Ishikawa (cell line): ENCODE measurements at regions not wholly inside any gene's neighbourhood (a gene's known extent, or its start where the extent isn't known, plus 50 kb on each side); places are given as distances from the start of the nearest gene placed in this dataset.

Experiments used
- CREB1 ChIP-seq: IDR thresholded peaks from 2 replicates; pipeline ENCODE4 v1.6.1; 2012; ENCODE audit warnings: low read depth
- EGR1 ChIP-seq: IDR thresholded peaks from 2 replicates; pipeline ENCODE4 v1.6.1; 2012
- EP300 ChIP-seq: IDR thresholded peaks from 2 replicates; pipeline ENCODE4 v1.6.1; 2012; ENCODE audit warnings: borderline replicate concordance
- FOXM1 ChIP-seq: IDR thresholded peaks from 2 replicates; pipeline ENCODE4 v1.6.1; 2012; ENCODE audit warnings: low read depth, borderline replicate concordance
- USF1 ChIP-seq: IDR thresholded peaks from 2 replicates; pipeline ENCODE4 v1.6.1; 2012

- TF ChIP-seq USF1 (no peak), EGR1 (no peak), FOXM1 (no peak), EP300 (no peak), CREB1 (no peak)
These were observed 395.6 kb downstream of the RND3 start for GRCh38 chr2:150091846-150092245.
